ENCODE measurements at regions not wholly inside any gene's neighbourhood (a gene's known extent, or its start where the extent isn't known, plus 50 kb on each side); places are given as distances from the start of the nearest gene placed in this dataset.
"Not testable (repeated sequence)": the region's sequence is repeated elsewhere in the genome, so short reads cannot be mapped to it uniquely, and the experiment has no call there.

- TF ChIP-seq CTCF, POLR2AphosphoS5 (IDR thresholded peaks at IDR 0.05): not testable (repeated sequence)
Observed at GRCh38 chr17:12239021-12239420, 218.3 kb downstream of the MAP2K4 start.
